HEK293T (cell line): ENCODE measurements at regions not wholly inside any gene's neighbourhood (a gene's known extent, or its start where the extent isn't known, plus 50 kb on each side); places are given as distances from the start of the nearest gene placed in this dataset.
"Not testable (repeated sequence)": the region's sequence is repeated elsewhere in the genome, so short reads cannot be mapped to it uniquely, and the experiment has no call there.

Source experiments
- ARNT ChIP-seq: fragments of 450-650 bp; IDR thresholded peaks from 2 replicates; pipeline ENCODE4 v1.6.1; 2017; ENCODE audit warnings: mild to moderate bottlenecking
- BHLHE40 ChIP-seq: fragments of 450-650 bp; IDR thresholded peaks from 2 replicates; pipeline ENCODE4 v1.6.1; 2016; ENCODE audit warnings: mild to moderate bottlenecking, moderate library complexity, borderline replicate concordance
- CTBP1 ChIP-seq: fragments of 450-650 bp; IDR thresholded peaks from 2 replicates; pipeline ENCODE4 v1.6.1; 2016; ENCODE audit warnings: borderline replicate concordance
- FOXA1 ChIP-seq: fragments of 450-650 bp; IDR thresholded peaks from 2 replicates; pipeline ENCODE4 v1.6.1; 2016; ENCODE audit warnings: mild to moderate bottlenecking
- FOXK2 ChIP-seq: fragments of 450-650 bp; IDR thresholded peaks from 2 replicates; pipeline ENCODE4 v1.6.1; 2016; ENCODE audit warnings: mild to moderate bottlenecking
- FOXM1 ChIP-seq: fragments of 450-650 bp; IDR thresholded peaks from 2 replicates; pipeline ENCODE4 v1.6.1; 2017; ENCODE audit warnings: mild to moderate bottlenecking, borderline replicate concordance
- HDGF ChIP-seq: fragments of 450-650 bp; IDR thresholded peaks from 2 replicates; pipeline ENCODE4 v1.6.1; 2017; ENCODE audit warnings: antibody characterized with exemption, borderline replicate concordance
- NFRKB ChIP-seq: fragments of 450-650 bp; IDR thresholded peaks from 2 replicates; pipeline ENCODE4 v1.6.1; 2016; ENCODE audit warnings: mild to moderate bottlenecking, moderate library complexity
- SP1 ChIP-seq: fragments of 450-650 bp; IDR thresholded peaks from 2 replicates; pipeline ENCODE4 v1.6.1; 2017
- SUZ12 ChIP-seq: fragments of 450-650 bp; IDR thresholded peaks from 2 replicates; pipeline ENCODE4 v1.6.1; 2016; ENCODE audit warnings: mild to moderate bottlenecking
- TARDBP ChIP-seq: fragments of 450-650 bp; IDR thresholded peaks from 2 replicates; pipeline ENCODE4 v1.6.1; 2016

GRCh38 chr15:99810663-99811062 is 77.4 kb upstream of the LYSMD4 start:
- TF ChIP-seq HDGF, SP1, FOXA1, SUZ12, FOXM1, ARNT, NFRKB, BHLHE40, FOXK2, CTBP1, TARDBP: not testable (repeated sequence)
